Thymus (tissue), 11 donors: ENCODE measurements at regions not wholly inside any gene's neighbourhood (a gene's known extent, or its start where the extent isn't known, plus 50 kb on each side); places are given as distances from the start of the nearest gene placed in this dataset.

Experiments used
- DNase-seq, 9 donors: peaks; one replicate each; pipeline ENCODE4 v3.0.0-alpha.2; 2013; ENCODE audit warnings: low spot score in 9 of 9, low read depth in 6 of 9, missing footprints in 1 of 9
- H3K27ac ChIP-seq, 2 donors: one replicate each; pipeline ENCODE4 v1.5.1; 2013; ENCODE audit warnings: control low read depth in 1 of 2, low read depth in 1 of 2, low read length in 1 of 2, mild to moderate bottlenecking in 1 of 2, moderate library complexity in 1 of 2
- H3K27me3 ChIP-seq, 2 donors: one replicate each; pipeline ENCODE4 v1.5.1; 2013; ENCODE audit warnings: low read length in 1 of 2; ENCODE audit not compliant: control insufficient read depth in 2 of 2, insufficient read depth in 1 of 2
- H3K36me3 ChIP-seq, 2 donors: one replicate each; pipeline ENCODE4 v1.5.1; 2013; ENCODE audit warnings: low read length in 1 of 2, mild to moderate bottlenecking in 1 of 2, moderate library complexity in 1 of 2; ENCODE audit not compliant: control insufficient read depth in 2 of 2, insufficient read depth in 2 of 2
- H3K4me1 ChIP-seq, 2 donors: one replicate each; pipeline ENCODE4 v1.5.1; 2013; ENCODE audit warnings: low read length in 2 of 2; ENCODE audit not compliant: control insufficient read depth in 2 of 2, insufficient read depth in 2 of 2
- H3K4me3 ChIP-seq, 2 donors: one replicate each; pipeline ENCODE4 v1.5.1; 2013; ENCODE audit warnings: low read length in 2 of 2, control low read depth in 1 of 2, mild to moderate bottlenecking in 1 of 2
- H3K9me3 ChIP-seq, 2 donors: one replicate each; pipeline ENCODE4 v1.5.1; 2013; ENCODE audit warnings: low read length in 1 of 2, mild to moderate bottlenecking in 1 of 2; ENCODE audit not compliant: control insufficient read depth in 2 of 2, insufficient read depth in 1 of 2
- WGBS: extraction: QIAGEN DNeasy Blood & Tissue Kit; methylation state at CpG from one replicate; pipeline ENCODE4 v1.1.7; 2013; 5-methylcytosine and 5-hydroxymethylcytosine counted together
- donor health status: healthy.

GRCh38 chr1:185574139-185574875 is 159.9 kb upstream of the HMCN1 start:
- Histone ChIP-seq H3K36me3 (no peaks in the 10 kb centered on the region), H3K27ac (no peak overlapping the region), H3K9me3 (peaks cover 0 to 1% of the 10 kb centered on the region in 2 donors), H3K4me1 (no peaks in the 10 kb centered on the region), H3K27me3 (no peaks in the 10 kb centered on the region), H3K4me3 (no peak overlapping the region)
- WGBS: over 99% methylated on average over 4 of the region's 4 CpGs
- no peak for DNase-seq

GRCh38 chr1:185573677-185574076 is 160.5 kb upstream of the HMCN1 start:
- WGBS: 55% methylated on average over 2 of the region's 2 CpGs
- no peak overlapping the region for H3K4me3 ChIP-seq
- no peak overlapping the region for H3K27ac ChIP-seq
- no peaks in the 10 kb centered on the region for H3K4me1 ChIP-seq
- H3K9me3 ChIP-seq: peaks cover 0 to 1% of the 10 kb centered on the region in 2 donors
- no peaks in the 10 kb centered on the region for H3K27me3 ChIP-seq
- no peak for DNase-seq
- H3K36me3 ChIP-seq: no peaks in the 10 kb centered on the region

GRCh38 chr1:185573162-185573561 is 161.0 kb upstream of the HMCN1 start:
- Histone ChIP-seq H3K4me3 (no peak overlapping the region), H3K36me3 (no peaks in the 10 kb centered on the region), H3K27me3 (no peaks in the 10 kb centered on the region), H3K9me3 (no peaks in the 10 kb centered on the region), H3K4me1 (no peaks in the 10 kb centered on the region), H3K27ac (no peak overlapping the region)
- WGBS: 78% methylated on average over 3 of the region's 3 CpGs
- no peak for DNase-seq

GRCh38 chr1:185570962-185571361 is 163.2 kb upstream of the HMCN1 start:
- Histone ChIP-seq H3K36me3 (no peaks in the 10 kb centered on the region), H3K4me1 (peaks cover 12% of the 10 kb centered on the region in 2 donors), H3K9me3 (no peaks in the 10 kb centered on the region), H3K27ac (no peak overlapping the region), H3K27me3 (no peaks in the 10 kb centered on the region), H3K4me3 (no peak overlapping the region)
- 92% methylated on average over 5 of the region's 5 CpGs for WGBS
- DNase-seq: no peak

- H3K4me1 ChIP-seq: peaks cover 18 to 22% of the 10 kb centered on the region in 2 donors
- no peak overlapping the region for H3K4me3 ChIP-seq
- peak in 1 of 9 donors; percentile 49 for DNase-seq
- no peaks in the 10 kb centered on the region for H3K9me3 ChIP-seq
- H3K27ac ChIP-seq: no peak overlapping the region
- H3K36me3 ChIP-seq: no peaks in the 10 kb centered on the region
- no peaks in the 10 kb centered on the region for H3K27me3 ChIP-seq
- WGBS: 55% methylated on average over 3 of the region's 3 CpGs
Measured at GRCh38 chr1:185568155-185569123, 165.8 kb upstream of the HMCN1 start.

GRCh38 chr1:185567440-185567839 is 166.8 kb upstream of the HMCN1 start:
- no peaks in the 10 kb centered on the region for H3K36me3 ChIP-seq
- peak overlapping the region; percentile 27 to 64 for H3K27ac ChIP-seq
- H3K4me3 ChIP-seq: no peak overlapping the region
- WGBS: 18% methylated on average over 2 of the region's 2 CpGs
- H3K9me3 ChIP-seq: no peaks in the 10 kb centered on the region
- H3K4me1 ChIP-seq: peaks cover 18 to 22% of the 10 kb centered on the region in 2 donors
- H3K27me3 ChIP-seq: no peaks in the 10 kb centered on the region
- DNase-seq: peak in 1 of 9 donors; percentile 5

GRCh38 chr1:185566995-185567394 is 167.2 kb upstream of the HMCN1 start:
- Histone ChIP-seq H3K27me3 (no peaks in the 10 kb centered on the region), H3K4me3 (peak overlapping the region in 1 of 2 donors; percentile 10), H3K4me1 (peaks cover 21 to 24% of the 10 kb centered on the region in 2 donors), H3K9me3 (no peaks in the 10 kb centered on the region), H3K36me3 (no peaks in the 10 kb centered on the region), H3K27ac (peak overlapping the region; percentile 27 to 61)
- peak; percentile 59 to 94 (median 82) for DNase-seq
- under 1% methylated on average over 4 of the region's 4 CpGs for WGBS

- no peak for DNase-seq
- WGBS: 89% methylated on average over 5 of the region's 5 CpGs
- Histone ChIP-seq H3K9me3 (no peaks in the 10 kb centered on the region), H3K36me3 (no peaks in the 10 kb centered on the region), H3K4me1 (peaks cover 33 to 39% of the 10 kb centered on the region in 2 donors), H3K27ac (no peak overlapping the region), H3K4me3 (no peak overlapping the region), H3K27me3 (peaks cover 0 to 3% of the 10 kb centered on the region in 2 donors)
Measured at GRCh38 chr1:185565302-185565701, 168.9 kb upstream of the HMCN1 start.

GRCh38 chr1:185564816-185565215 is 169.4 kb upstream of the HMCN1 start:
- no peak for DNase-seq
- 97% methylated on average over 1 of the region's 1 CpG for WGBS
- H3K4me1 ChIP-seq: peaks cover 36 to 44% of the 10 kb centered on the region in 2 donors

More at GRCh38 chr1:185564816-185565215, 169.4 kb upstream of the HMCN1 start:
- H3K36me3 ChIP-seq: no peaks in the 10 kb centered on the region
- no peaks in the 10 kb centered on the region for H3K9me3 ChIP-seq
- H3K27me3 ChIP-seq: peaks cover 0 to 3% of the 10 kb centered on the region in 2 donors
- H3K27ac ChIP-seq: no peak overlapping the region
- H3K4me3 ChIP-seq: no peak overlapping the region
